ENCODE measurements at regions not wholly inside any gene's neighbourhood (a gene's known extent, or its start where the extent isn't known, plus 50 kb on each side); places are given as distances from the start of the nearest gene placed in this dataset.
"Not testable (repeated sequence)": the region's sequence is repeated elsewhere in the genome, so short reads cannot be mapped to it uniquely, and the experiment has no call there.

GRCh38 chr2:89826741-89827140, 1135.3 kb downstream of the RPIA start:
- H3K4me3 ChIP-seq (ENCODE audit: low read length); H3K9ac ChIP-seq (ENCODE audit: low read depth, low read length); H3K4me1 ChIP-seq (ENCODE audit: control insufficient read depth, insufficient read depth, low read length); H3K4me2 ChIP-seq (ENCODE audit: low read length); H3K36me3 ChIP-seq (ENCODE audit: insufficient read depth, low read length); H3K27me3 ChIP-seq (ENCODE audit: control insufficient read depth, insufficient read depth, low read length): not testable (repeated sequence)
- peaks cover 19% of the 10 kb centered on the region for H3K9me3 ChIP-seq (replicated peaks; ENCODE audit: low read length)

DNA sequence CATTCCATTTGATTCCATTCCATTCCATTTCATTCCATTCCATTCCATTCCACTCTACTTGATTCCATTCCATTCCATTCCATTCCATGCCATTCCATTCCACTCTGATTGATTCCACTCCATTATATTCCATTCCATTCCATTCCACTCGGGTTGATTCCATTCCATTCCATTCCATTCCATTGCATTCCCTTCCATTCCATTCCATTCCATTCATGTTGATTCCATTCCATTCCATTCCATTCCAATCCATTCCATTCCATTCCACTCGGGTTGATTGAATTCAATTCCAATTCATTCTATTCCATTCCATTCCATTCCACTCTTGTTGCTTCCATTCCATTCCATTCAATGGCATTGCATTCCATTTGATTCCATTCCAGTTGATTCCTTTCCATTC, 1136.4 kb downstream of the RPIA start:
- not testable (repeated sequence) for H3K9ac ChIP-seq (ENCODE audit: low read depth, low read length); H3K4me2 ChIP-seq (ENCODE audit: low read length); H3K4me3 ChIP-seq (ENCODE audit: low read length); H3K4me1 ChIP-seq (ENCODE audit: control insufficient read depth, insufficient read depth, low read length); H3K36me3 ChIP-seq (ENCODE audit: insufficient read depth, low read length); H3K27me3 ChIP-seq (ENCODE audit: control insufficient read depth, insufficient read depth, low read length)
- peaks cover 19% of the 10 kb centered on the region for H3K9me3 ChIP-seq (replicated peaks; ENCODE audit: low read length)

DNA sequence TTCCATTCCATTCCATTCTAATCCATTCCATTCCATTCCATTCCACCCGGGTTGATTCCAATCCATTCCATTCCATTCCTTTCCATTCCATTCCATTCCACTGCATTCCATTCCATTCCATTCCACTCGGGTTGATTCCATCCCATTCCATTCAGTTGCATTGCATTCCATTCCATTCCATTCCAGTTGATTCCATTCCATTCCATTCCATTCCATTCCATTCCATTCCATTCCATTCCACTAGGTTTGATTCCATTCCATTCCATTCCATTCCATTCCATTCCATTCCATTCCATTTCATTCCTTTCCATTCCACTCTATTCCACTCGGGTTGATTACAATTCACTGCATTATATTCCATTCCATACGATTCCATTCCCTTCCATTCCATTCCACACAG, 1136.9 kb downstream of the RPIA start:
- H3K9me3 ChIP-seq (replicated peaks; ENCODE audit: low read length), result peaks cover 19% of the 10 kb centered on the region
- H3K9ac ChIP-seq (ENCODE audit: low read depth, low read length); H3K4me3 ChIP-seq (ENCODE audit: low read length); H3K4me1 ChIP-seq (ENCODE audit: control insufficient read depth, insufficient read depth, low read length); H3K27me3 ChIP-seq (ENCODE audit: control insufficient read depth, insufficient read depth, low read length); H3K36me3 ChIP-seq (ENCODE audit: insufficient read depth, low read length); H3K4me2 ChIP-seq (ENCODE audit: low read length): not testable (repeated sequence)

- H3K9ac ChIP-seq (ENCODE audit: low read depth, low read length); H3K27me3 ChIP-seq (ENCODE audit: control insufficient read depth, insufficient read depth, low read length); H3K4me2 ChIP-seq (ENCODE audit: low read length); H3K36me3 ChIP-seq (ENCODE audit: insufficient read depth, low read length); H3K4me3 ChIP-seq (ENCODE audit: low read length); H3K4me1 ChIP-seq (ENCODE audit: control insufficient read depth, insufficient read depth, low read length): not testable (repeated sequence)
- H3K9me3 ChIP-seq (replicated peaks; ENCODE audit: low read length), result peaks cover 19% of the 10 kb centered on the region
These were observed 1137.6 kb downstream of the RPIA start for GRCh38 chr2:89828961-89829631.

DNA sequence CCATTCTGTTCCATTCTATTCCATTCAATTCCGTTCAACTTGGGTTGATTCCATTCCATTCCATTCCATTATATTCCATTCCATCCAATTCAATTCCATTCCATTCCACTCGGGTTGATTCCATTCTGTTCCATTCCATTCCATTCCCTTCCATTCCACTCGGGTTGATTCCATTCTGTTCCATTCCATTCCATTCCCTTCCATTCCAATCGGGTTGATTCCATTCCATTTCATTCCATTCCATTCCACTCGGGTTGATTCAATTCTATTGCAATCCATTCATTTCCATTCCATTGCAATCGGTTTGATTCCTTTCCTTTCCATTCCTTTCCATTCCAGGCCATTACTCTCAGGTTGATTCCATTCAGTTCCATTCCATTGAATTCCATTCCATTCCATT, 1138.4 kb downstream of the RPIA start:
- Histone ChIP-seq H3K9ac (ENCODE audit: low read depth, low read length) (no peak overlapping the region), H3K27me3 (ENCODE audit: control insufficient read depth, insufficient read depth, low read length) (no peaks in the 10 kb centered on the region), H3K9me3 (replicated peaks; ENCODE audit: low read length) (peaks cover 25% of the 10 kb centered on the region), H3K4me1 (ENCODE audit: control insufficient read depth, insufficient read depth, low read length) (no peaks in the 10 kb centered on the region), H3K36me3 (ENCODE audit: insufficient read depth, low read length) (no peaks in the 10 kb centered on the region), H3K4me3 (ENCODE audit: low read length) (no peak overlapping the region), H3K4me2 (ENCODE audit: low read length) (no peak overlapping the region)

- H3K4me1 ChIP-seq (ENCODE audit: control insufficient read depth, insufficient read depth, low read length); H3K4me2 ChIP-seq (ENCODE audit: low read length); H3K27me3 ChIP-seq (ENCODE audit: control insufficient read depth, insufficient read depth, low read length); H3K9ac ChIP-seq (ENCODE audit: low read depth, low read length); H3K4me3 ChIP-seq (ENCODE audit: low read length); H3K36me3 ChIP-seq (ENCODE audit: insufficient read depth, low read length): not testable (repeated sequence)
- H3K9me3 ChIP-seq (replicated peaks; ENCODE audit: low read length), result peaks cover 32% of the 10 kb centered on the region
These were observed 1139.1 kb downstream of the RPIA start for GRCh38 chr2:89830341-89831218.

DNA sequence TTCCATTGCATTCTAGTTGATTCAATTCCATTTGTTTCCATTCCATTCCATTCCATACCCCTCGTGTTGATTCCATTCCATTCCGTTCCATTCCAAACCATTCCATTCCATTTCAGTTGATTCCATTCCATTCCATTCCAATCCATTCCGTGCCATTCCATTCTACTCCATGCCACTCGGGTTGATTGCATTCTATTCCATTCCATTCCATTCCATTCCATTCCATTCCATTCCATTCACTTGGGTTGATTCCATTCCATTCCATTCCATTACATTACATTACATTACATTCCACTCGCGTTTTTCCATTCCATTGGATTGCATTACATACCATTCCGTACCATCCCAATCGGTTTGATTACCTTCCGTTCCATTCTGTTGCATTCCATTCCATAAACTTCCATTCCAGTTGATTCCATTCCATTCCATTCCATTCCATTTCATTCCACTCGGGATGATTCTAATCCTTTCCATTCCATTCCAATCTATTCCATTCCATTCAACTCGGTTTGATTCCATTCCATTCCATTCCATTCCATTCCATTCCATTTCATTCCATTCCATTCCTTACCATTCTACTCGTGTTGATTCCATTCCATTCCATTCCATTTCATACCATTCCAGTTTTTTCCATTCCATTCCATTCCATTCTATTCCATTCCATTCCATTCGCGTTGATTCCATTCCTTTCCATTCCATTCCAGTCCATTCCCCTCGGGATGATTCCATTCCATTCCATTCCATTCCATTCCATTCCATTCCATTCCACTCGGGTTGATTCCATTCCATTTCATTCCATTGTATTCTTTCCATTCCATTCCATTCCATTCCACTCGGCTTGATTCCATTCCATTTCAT, 1140.4 kb downstream of the RPIA start:
- H3K4me2 ChIP-seq (ENCODE audit: low read length), result no peak overlapping the region
- no peaks in the 10 kb centered on the region for H3K4me1 ChIP-seq (ENCODE audit: control insufficient read depth, insufficient read depth, low read length)
- H3K36me3 ChIP-seq (ENCODE audit: insufficient read depth, low read length), result no peaks in the 10 kb centered on the region
- H3K27me3 ChIP-seq (ENCODE audit: control insufficient read depth, insufficient read depth, low read length), result no peaks in the 10 kb centered on the region
- H3K4me3 ChIP-seq (ENCODE audit: low read length), result no peak overlapping the region
- peaks cover 36% of the 10 kb centered on the region for H3K9me3 ChIP-seq (replicated peaks; ENCODE audit: low read length)
- no peak overlapping the region for H3K9ac ChIP-seq (ENCODE audit: low read depth, low read length)

DNA sequence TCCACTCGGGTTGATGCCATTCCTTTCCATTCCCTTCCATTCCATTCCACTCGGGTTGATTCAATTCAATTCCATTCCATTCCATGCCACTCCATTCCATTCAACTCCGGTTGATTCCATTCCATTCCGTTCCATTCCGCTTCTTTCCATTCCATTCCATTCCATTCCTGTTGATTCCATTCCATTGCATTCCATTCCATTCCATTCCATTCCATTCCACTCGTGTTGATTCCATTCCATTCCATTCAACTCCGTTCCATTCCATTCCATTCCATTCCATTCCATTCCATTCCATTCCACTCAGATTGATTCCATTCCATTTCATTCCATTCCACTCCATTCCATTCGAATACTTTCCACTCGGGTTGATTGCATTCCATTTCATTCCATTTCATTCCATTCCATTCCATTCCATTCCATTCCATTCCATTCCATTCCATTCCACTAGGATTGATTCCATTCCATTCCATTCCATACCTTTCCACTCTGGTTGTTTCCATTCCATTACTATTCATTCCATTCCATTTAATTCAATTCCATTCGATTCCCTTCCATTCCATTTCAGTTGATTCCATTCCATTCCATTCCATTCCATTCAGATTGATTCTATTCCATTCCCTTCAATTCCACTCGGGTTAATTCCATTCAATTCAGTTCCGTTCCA, 1141.8 kb downstream of the RPIA start:
- H3K4me2 ChIP-seq (ENCODE audit: low read length), result no peak overlapping the region
- no peak overlapping the region for H3K4me3 ChIP-seq (ENCODE audit: low read length)
- no peaks in the 10 kb centered on the region for H3K27me3 ChIP-seq (ENCODE audit: control insufficient read depth, insufficient read depth, low read length)
- peaks cover 46% of the 10 kb centered on the region for H3K9me3 ChIP-seq (replicated peaks; ENCODE audit: low read length)
- no peak overlapping the region for H3K9ac ChIP-seq (ENCODE audit: low read depth, low read length)
- no peaks in the 10 kb centered on the region for H3K36me3 ChIP-seq (ENCODE audit: insufficient read depth, low read length)
- H3K4me1 ChIP-seq (ENCODE audit: control insufficient read depth, insufficient read depth, low read length), result no peaks in the 10 kb centered on the region

- H3K4me1 ChIP-seq (ENCODE audit: control insufficient read depth, insufficient read depth, low read length), result no peaks in the 10 kb centered on the region
- no peak overlapping the region for H3K9ac ChIP-seq (ENCODE audit: low read depth, low read length)
- peaks cover 49% of the 10 kb centered on the region for H3K9me3 ChIP-seq (replicated peaks; ENCODE audit: low read length)
- H3K4me3 ChIP-seq (ENCODE audit: low read length), result no peak overlapping the region
- no peak overlapping the region for H3K4me2 ChIP-seq (ENCODE audit: low read length)
- no peaks in the 10 kb centered on the region for H3K36me3 ChIP-seq (ENCODE audit: insufficient read depth, low read length)
- no peaks in the 10 kb centered on the region for H3K27me3 ChIP-seq (ENCODE audit: control insufficient read depth, insufficient read depth, low read length)
These were observed 1142.3 kb downstream of the RPIA start for GRCh38 chr2:89833780-89834117.

- peaks cover 49% of the 10 kb centered on the region for H3K9me3 ChIP-seq (replicated peaks; ENCODE audit: low read length)
These were observed 1142.8 kb downstream of the RPIA start for GRCh38 chr2:89834306-89834705.

GRCh38 chr2:89836326-89836725, 1144.9 kb downstream of the RPIA start:
- peaks cover 44% of the 10 kb centered on the region for H3K9me3 ChIP-seq (replicated peaks; ENCODE audit: low read length)
- H3K4me2 ChIP-seq (ENCODE audit: low read length); H3K27me3 ChIP-seq (ENCODE audit: control insufficient read depth, insufficient read depth, low read length); H3K4me3 ChIP-seq (ENCODE audit: low read length); H3K36me3 ChIP-seq (ENCODE audit: insufficient read depth, low read length); H3K4me1 ChIP-seq (ENCODE audit: control insufficient read depth, insufficient read depth, low read length); H3K9ac ChIP-seq (ENCODE audit: low read depth, low read length): not testable (repeated sequence)

More at GRCh38 chr2:89834306-89834705, 1142.8 kb downstream of the RPIA start:
- H3K4me1 ChIP-seq (ENCODE audit: control insufficient read depth, insufficient read depth, low read length), result no peaks in the 10 kb centered on the region
- no peak overlapping the region for H3K4me3 ChIP-seq (ENCODE audit: low read length)
- no peaks in the 10 kb centered on the region for H3K36me3 ChIP-seq (ENCODE audit: insufficient read depth, low read length)
- no peak overlapping the region for H3K9ac ChIP-seq (ENCODE audit: low read depth, low read length)
- H3K27me3 ChIP-seq (ENCODE audit: control insufficient read depth, insufficient read depth, low read length), result no peaks in the 10 kb centered on the region
- H3K4me2 ChIP-seq (ENCODE audit: low read length), result no peak overlapping the region
